Erythroblast (primary cell): ENCODE measurements at regions not wholly inside any gene's neighbourhood (a gene's known extent, or its start where the extent isn't known, plus 50 kb on each side); places are given as distances from the start of the nearest gene placed in this dataset.

Experiments
- DNase-seq, 2 experiments: peaks; one replicate each; lab custom pipeline; 2025; lab: John Stamatoyannopoulos, UW
- GATA1 ChIP-seq: IDR thresholded peaks from 2 replicates; pipeline ENCODE4 v1.6.1; 2011; ENCODE audit warnings: low read depth, mild to moderate bottlenecking, control low read depth, low read length, moderate library complexity
- POLR2A ChIP-seq: IDR thresholded peaks from 2 replicates; pipeline ENCODE4 v1.6.1; 2011; ENCODE audit warnings: mild to moderate bottlenecking, low read length

DNA sequence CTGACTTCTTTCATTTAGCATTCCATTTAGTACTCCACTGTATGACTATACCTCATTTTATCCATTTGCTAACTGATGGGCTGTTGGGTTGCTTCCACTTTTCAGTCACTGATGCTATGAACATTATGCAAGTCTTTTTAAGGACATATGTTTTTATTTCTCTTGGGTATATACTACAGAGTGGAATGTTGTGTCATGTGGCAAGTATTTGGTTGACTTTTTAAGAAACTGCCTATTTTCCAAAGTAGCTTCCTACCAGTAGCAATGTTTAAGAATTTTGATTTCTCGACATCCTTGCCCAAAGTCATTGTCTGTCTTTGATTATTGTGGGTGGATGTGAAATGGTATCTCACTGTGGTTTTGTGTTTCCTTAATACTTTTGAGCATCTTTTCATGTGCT, 110.1 kb upstream of the TPM1 start:
- DNase-seq: no peak

DNA sequence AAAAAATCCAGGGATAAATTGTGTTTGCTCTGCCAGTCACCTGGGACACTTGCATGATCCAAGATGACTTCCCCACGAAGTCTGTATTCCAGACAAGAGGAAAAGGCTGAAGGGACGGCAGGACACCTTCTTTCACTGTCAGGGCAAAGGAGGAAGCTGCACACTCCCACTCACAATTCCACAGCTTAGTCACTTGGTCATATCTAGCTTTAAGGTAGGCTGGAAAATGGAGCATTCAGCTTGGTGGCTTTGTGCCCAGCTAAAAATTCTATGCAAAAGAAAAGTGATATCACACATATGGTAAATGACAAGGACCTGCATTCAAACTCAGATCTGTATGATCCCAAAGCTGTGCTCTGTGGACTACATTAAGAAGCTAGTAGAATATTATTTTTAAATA, 109.2 kb upstream of the TPM1 start:
- no peak for TF ChIP-seq POLR2A
- no peak for TF ChIP-seq GATA1
- no peak for DNase-seq

More for the DNA sequence above, 110.1 kb upstream of the TPM1 start:
- TF ChIP-seq GATA1: no peak
- no peak for TF ChIP-seq POLR2A

DNA sequence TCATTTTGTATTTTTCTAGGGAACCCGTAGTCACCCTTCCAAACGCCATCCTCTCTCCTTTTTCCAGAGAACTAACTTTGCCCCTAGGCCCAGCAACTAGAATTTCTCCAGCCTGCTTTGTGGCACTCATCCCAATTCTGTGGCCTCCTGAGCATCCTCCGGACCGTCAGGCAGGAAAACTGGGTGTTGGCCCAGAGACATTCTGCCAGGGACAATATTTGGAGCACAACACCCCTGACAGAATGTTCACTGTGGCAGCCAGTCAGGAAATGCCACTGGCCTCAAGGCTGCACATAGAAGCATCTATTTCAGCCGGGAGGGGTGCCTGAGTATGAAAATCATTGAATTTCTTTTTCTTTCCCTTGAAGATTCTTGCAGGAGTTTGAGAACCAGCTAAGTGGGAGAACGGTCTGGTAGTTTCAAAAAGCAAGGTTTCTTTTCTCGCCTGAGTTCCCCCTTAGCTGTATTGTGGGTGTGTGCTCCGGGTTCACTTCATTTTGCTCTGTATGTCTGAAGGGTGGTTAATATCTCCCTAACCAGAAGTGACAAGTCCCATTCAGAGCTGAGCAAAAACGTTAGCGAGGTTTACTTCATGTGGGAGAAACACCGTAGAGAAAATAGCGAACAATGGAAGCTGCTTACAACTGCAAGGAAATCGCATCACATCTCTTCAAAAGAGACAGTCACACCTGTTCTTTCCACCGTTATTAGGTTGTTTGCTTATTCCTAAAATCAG, 108.1 kb upstream of the TPM1 start:
- no peak for DNase-seq
- no peak for TF ChIP-seq POLR2A
- TF ChIP-seq GATA1: no peak

DNA sequence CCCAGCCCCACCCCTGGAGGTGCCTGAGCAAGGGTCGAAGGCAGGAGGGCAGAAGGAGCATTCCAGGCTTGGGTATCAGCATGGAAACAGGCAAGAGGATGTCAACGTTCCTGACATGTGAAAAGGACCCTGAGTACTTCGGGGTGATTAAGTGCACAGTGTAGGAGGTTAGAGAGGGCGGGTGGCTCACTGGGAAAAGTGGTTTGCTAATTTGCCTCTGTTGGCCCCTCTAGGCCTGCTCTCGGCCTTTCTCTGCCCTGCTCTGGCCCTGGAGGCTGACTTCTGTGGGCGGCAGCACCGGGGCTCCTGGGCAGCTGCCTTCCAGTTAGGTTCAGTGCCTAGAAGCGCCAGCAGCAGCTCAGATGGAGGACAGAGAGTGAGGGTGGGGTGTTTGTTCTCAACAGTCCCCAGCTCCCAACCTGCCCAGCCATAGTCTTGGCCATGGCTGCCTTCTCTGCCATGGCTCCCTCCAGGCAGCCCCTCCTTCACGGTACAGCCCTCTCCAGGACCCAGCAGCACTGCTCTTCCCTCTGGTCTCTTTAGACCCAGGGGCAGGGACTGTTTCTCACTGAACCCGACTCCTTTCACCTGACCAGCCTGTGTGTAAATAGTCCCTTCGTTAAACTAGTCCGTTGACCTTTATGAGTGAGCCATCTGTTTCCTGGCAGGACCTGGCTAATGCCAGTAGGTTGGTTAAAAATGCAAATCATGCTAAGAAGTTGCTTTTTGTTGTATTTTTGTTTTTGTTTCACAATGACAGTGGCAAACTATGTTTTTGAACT, 107.1 kb upstream of the TPM1 start:
- no peak for DNase-seq
- TF ChIP-seq POLR2A (no peak), GATA1 (no peak)

DNA sequence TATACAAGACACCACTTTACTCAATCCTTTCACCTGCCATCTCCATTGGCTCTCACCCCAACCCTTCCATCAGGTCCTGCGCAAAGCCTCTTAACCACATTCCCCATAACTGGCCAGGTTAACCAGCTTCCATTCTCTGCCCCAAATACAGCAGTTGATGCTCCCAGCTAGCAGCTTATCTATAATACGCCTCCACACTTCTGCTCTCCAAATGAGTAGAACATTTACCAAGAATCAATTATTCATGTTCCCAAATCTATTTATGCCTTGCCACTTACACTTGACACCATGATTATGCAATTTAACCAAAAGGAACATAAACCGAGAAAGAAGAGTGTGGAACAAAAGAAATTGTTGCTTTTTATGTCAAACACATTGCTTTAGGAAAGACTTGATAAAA, 103.7 kb upstream of the TPM1 start:
- no peak for TF ChIP-seq POLR2A
- TF ChIP-seq GATA1: no peak
- no peak for DNase-seq

DNA sequence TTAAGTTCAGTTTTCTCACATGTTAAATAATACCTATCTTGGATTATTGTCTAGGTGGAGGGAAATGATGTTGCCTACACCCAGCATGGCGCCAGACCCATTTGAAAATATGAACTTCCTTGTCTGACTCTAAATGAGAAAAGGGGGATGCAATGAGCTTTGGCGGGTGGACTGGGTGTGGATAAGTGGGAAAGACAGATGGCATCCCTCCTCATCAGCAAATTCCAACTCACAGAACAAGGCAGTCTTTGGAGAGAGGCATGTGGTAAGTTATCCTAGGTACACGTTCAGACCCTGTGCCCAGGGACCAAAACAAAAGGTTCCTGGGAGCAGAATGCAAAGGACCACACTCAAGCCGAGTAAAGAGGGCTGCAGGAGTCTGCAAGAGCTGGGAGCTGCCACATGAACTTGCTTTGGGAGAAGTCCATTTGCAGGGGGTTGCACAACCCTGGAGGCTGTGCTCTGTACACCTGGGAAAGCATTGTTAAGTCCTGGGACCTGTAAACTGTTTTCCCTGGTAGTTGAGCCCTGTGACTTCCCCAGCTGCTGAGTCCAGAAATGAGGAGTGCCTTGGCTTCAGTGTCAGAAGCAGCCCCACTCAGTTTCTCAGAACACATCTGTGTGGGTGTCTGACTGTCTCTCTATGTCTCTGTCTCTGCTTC, 102.3 kb upstream of the TPM1 start:
- TF ChIP-seq GATA1 (no peak), POLR2A (no peak)
- no peak for DNase-seq

DNA sequence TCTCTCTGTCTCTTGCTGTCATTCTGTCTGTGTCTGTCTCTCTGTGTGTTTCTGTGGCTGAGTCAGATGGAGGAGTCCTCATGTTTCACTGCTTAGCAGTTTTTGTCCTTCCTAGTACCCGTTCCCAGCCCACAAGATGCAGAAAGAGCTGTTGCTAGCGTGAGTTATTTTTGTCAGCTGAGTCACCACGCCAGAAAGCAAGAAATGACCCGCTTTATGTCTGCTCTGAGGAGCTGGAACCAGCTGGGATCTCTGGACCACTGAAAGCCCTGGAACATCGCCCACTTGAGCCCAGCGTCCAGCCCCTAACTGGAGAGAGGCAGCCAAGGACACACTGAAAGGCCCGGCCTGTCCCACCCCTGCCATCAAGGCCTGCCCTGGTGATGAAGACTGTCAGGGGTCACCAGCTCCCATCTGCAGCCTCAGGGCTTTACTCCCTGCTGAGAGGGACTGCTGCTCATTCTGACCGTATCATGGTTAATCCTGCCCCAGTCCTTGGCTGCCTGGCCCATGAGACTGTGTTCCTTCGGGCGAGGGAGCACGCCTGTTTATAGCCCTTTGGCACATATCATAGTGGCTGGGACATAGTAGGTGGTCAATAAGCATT, 101.7 kb upstream of the TPM1 start:
- no peak for DNase-seq
- no peak for TF ChIP-seq POLR2A
- no peak for TF ChIP-seq GATA1

DNA sequence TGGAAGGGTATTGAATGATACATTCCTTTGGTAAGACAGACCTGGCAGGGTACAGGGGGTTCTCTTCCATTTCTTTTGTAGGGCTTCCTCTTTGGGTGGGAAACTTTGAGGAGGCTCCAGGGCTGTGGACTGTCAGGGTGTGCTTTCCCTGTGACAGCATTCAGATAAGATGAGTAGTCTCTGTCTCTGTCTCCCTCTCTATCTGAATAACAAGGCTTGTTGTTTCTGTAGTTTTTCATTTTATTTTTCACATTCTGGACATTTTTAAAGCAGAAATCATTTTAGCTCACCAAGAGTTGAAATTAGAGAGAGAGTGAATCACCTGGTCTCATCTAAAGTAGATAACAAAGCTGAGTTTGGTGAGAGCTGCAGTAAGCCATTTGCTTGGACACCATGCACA, 100.8 kb upstream of the TPM1 start:
- no peak for TF ChIP-seq POLR2A
- TF ChIP-seq GATA1: no peak

DNA sequence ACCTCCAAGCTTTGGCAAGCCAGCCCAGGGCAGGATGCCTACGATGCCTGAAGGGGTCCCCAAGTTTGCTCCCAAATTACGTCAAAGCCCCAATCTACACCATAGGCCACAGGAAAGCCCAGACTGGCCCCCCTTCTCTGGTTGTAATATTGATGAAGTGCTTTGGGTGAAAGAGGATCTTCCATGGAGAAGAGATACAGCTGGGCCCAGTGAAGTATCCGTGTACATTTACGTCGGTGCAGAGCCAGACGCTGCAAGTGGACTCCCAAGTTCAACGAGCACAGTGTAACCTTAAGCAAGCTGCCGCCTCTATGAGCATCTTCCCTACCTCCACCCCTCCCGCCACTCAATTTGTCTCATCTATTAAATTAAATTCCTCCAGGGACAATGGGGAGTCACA, 100.1 kb upstream of the TPM1 start:
- no peak for DNase-seq
- no peak for TF ChIP-seq GATA1
- no peak for TF ChIP-seq POLR2A

More for the DNA sequence above, 100.8 kb upstream of the TPM1 start:
- no peak for DNase-seq

DNA sequence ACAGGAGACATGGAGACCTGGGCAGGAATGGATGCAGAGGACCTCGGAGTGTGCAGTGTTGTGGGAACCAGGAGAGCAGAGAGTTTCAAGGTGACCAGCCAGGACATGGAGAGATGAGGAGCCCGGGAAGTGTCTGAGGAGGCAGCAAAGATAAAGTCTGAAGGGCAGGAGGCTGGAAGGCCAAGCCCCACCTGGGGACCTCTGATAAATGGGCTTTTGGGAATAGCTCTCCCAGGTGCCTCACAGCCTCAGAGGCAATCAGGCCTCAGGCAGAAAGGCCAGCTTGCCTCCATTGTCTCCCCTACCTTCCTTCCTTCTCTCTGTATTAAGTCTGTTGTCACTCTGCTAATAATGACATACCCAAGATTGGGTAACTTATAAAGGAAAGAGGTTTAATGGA, 97.5 kb upstream of the TPM1 start:
- no peak for DNase-seq
- TF ChIP-seq POLR2A (no peak), GATA1 (no peak)

DNA sequence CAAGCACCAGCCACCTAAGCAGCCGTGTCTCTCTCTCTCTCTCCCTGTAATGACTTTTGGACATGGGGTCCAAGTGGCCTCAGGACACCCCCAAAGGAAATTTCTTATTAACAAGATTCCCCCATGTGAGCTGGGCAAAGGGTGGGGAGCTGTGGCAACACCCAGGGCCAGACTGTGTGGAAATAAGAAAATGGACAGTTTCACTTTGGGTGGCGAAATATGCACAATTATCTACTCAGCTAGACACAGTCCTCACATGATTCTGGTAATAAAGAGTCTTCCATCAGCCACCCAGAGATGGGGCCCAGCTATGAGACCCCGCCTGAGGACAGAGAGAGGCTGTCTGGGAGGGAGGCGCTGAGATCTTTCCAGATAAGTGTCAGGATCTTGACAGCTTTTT, 96.8 kb upstream of the TPM1 start:
- TF ChIP-seq GATA1 (no peak), POLR2A (no peak)
- DNase-seq: no peak

DNA sequence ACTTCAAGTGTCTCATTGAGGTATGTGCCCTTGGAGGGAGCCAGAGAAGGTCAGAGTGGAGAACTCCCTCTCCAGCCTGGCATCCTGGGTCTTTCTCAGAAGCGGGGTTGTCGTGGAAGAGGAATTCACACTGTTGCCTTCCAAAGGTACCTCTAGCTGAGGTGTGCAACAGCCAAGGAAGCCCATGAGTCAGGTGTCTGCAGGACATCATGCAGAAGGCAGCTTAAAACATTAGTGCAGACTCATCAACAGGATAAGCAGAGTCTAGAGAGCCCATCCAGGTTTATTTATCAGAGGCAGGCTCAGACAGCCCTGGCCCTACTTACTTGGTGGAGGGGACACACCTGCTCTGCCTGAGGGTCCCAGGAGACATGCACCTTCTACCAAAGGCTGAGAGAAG, 95.6 kb upstream of the TPM1 start:
- no peak for TF ChIP-seq POLR2A
- no peak for TF ChIP-seq GATA1
- no peak for DNase-seq

DNA sequence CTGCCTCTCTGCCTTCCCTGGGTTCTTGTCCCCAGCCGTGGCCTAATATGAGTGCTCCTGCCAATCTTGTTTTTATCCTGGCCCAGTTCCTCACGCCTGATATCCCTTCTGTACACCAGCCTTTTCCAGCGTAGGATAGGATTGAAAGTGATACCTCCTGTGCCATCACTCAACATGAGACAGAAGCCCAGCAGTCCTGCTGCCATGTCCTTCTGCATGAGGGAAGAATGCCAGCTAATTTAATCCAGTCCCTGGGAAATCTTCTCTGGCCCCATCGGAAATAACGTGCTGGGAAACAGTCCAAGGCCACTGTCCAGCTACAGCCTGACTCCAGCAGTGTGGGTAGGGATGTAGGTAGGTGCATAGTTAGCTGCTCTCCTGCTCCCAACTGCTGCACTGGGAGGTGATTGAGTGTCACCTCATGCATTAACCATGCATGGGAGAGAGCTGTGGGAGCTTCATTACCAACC, 92.0 kb upstream of the TPM1 start:
- DNase-seq: no peak
- no peak for TF ChIP-seq GATA1
- no peak for TF ChIP-seq POLR2A

DNA sequence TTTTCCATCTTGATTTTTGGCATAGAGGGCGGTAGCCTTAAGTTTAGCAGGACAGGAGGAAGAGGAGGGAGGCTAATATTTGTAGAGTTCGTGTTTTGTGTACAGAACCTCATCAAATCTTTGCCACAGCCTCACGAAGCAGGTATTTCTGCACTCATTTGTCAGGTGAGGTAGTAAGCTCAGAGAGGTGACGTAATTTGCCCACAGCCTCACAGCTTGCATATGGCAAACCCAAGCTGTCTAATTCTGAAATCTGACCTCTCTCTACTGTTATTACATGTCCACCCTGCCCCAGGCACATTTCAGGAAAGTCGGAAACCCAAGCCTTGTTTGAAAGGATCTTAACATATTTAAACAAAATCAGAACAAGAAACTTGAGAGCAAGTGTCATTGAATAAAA, 91.1 kb upstream of the TPM1 start:
- no peak for TF ChIP-seq GATA1
- DNase-seq: no peak

DNA sequence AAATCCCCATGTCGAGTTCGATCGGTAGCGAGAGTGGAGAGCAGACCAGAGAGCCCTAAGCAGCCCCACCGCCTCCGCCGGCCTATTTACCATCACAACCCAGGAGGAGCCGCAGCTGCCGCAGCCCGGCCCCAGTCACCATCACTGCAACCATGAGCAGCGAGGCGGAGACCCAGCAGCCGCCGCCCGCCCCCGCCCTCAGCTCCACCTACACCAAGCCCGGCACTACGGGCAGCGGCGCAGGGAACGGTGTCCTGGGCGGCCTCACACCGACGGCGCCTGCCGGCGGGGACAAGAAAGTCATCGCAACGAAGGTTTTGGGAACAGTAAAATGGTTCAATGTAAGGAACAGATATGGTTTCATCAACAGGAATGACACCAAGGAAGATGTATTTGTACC, 89.5 kb upstream of the TPM1 start:
- DNase-seq: no peak
- TF ChIP-seq POLR2A (no peak), GATA1 (no peak)
